ENCODE measurements at regions not wholly inside any gene's neighbourhood (a gene's known extent, or its start where the extent isn't known, plus 50 kb on each side); places are given as distances from the start of the nearest gene placed in this dataset.

- Histone ChIP-seq H4K20me1 (ENCODE audit: insufficient read depth, low read length) (no peaks in the 10 kb centered on the region), H3K9me3 (ENCODE audit: low read length) (no peaks in the 10 kb centered on the region), H3K36me3 (ENCODE audit: insufficient read depth, low read length) (no peaks in the 10 kb centered on the region), H3K9me2 (ENCODE audit: insufficient read depth, low read length) (no peaks in the 10 kb centered on the region), H3K79me2 (ENCODE audit: insufficient read depth, low read depth, low read length) (no peaks in the 10 kb centered on the region), H3K27ac (ENCODE audit: low read depth, low read length, poor library complexity, severe bottlenecking) (no peak overlapping the region), H3K4me2 (ENCODE audit: low read length) (no peak overlapping the region), H2AFZ (ENCODE audit: low read length) (no peak overlapping the region), H3K4me1 (ENCODE audit: insufficient read depth, low read length, poor library complexity, severe bottlenecking) (no peaks in the 10 kb centered on the region), H3K4me3 (ENCODE audit: low read depth, low read length, poor library complexity, severe bottlenecking) (no peak overlapping the region)
- no peak for DNase-seq (ENCODE audit: low spot score)
- ChIA-PET POLR2A (no interaction called here), CTCF (ENCODE audit: unreplicated experiment) (no interaction called here)
- BruUV-seq (replicated peaks): no TSS peak
- no peak for TF ChIP-seq EZH2phosphoT487 (IDR thresholded peaks at IDR 0.05; ENCODE audit: borderline replicate concordance, low read depth, low read length)
- no peak for TF ChIP-seq CTCF (conservative IDR thresholded peaks at IDR 0.05; ENCODE audit: low read length)
- intact Hi-C loops (cut with micrococcal nuclease; ENCODE audit: unreplicated experiment): no loop called here
These were observed 728.7 kb upstream of the EEF2KMT start for GRCh38 chr16:5826332-5826731.

- DNase-seq (ENCODE audit: low spot score): no peak
- no peak overlapping the region for H3K4me2 ChIP-seq (ENCODE audit: low read length)
- H3K27ac ChIP-seq (ENCODE audit: low read depth, low read length, poor library complexity, severe bottlenecking): no peak overlapping the region
- H3K9me3 ChIP-seq (ENCODE audit: low read length): no peaks in the 10 kb centered on the region
- H3K4me3 ChIP-seq (ENCODE audit: low read depth, low read length, poor library complexity, severe bottlenecking): no peak overlapping the region
- ChIA-PET POLR2A (no interaction called here), CTCF (ENCODE audit: unreplicated experiment) (no interaction called here)
- BruUV-seq (replicated peaks): no TSS peak
- TF ChIP-seq CTCF (conservative IDR thresholded peaks at IDR 0.05; ENCODE audit: low read length) (no peak), EZH2phosphoT487 (IDR thresholded peaks at IDR 0.05; ENCODE audit: borderline replicate concordance, low read depth, low read length) (no peak)
- intact Hi-C loops (cut with micrococcal nuclease; ENCODE audit: unreplicated experiment): no loop called here
- H3K36me3 ChIP-seq (ENCODE audit: insufficient read depth, low read length): no peaks in the 10 kb centered on the region
- no peaks in the 10 kb centered on the region for H3K9me2 ChIP-seq (ENCODE audit: insufficient read depth, low read length)
- H4K20me1 ChIP-seq (ENCODE audit: insufficient read depth, low read length): no peaks in the 10 kb centered on the region
- H2AFZ ChIP-seq (ENCODE audit: low read length): no peak overlapping the region
- no peaks in the 10 kb centered on the region for H3K79me2 ChIP-seq (ENCODE audit: insufficient read depth, low read depth, low read length)
- no peaks in the 10 kb centered on the region for H3K4me1 ChIP-seq (ENCODE audit: insufficient read depth, low read length, poor library complexity, severe bottlenecking)
These were observed 722.9 kb upstream of the EEF2KMT start for GRCh38 chr16:5820472-5820871.

DNA sequence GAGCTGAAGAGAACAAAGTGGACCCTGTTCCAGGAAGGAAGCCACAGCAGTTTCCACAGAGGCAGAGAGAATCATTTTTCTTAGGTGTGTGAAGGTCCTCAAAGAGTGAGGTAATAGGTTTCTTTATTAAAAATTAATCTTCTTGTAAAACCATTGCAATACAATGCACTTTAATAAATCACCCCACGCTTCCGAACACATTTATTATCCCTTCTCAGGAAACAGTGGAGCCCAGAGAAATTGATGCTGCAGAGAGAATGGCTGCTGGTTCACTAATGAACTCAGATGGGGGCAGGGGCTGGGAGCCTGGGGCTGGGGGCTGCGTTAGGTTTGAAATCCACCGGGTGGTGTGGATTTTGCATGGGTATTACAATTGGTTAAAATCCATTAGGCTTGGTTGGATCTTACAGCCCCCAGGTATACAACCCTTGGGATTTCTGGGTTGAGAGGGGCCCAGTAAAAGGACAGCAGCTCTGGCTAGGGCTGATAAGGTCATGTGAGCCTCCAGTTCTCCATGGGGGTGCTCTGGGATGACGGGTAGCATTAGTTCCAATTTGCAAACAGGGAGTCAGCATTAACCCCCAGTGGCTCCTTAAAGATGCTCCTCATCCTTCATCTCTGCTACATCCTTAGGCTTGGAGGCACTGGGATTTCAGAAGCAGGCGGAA lies 718.1 kb upstream of the EEF2KMT start:
- CTCF ChIA-PET (ENCODE audit: unreplicated experiment): no interaction called here
- no peak overlapping the region for H3K27ac ChIP-seq (ENCODE audit: low read depth, low read length, poor library complexity, severe bottlenecking)
- no peak for DNase-seq (ENCODE audit: low spot score)

More for the DNA sequence above, 718.1 kb upstream of the EEF2KMT start:
- TF ChIP-seq EZH2phosphoT487 (IDR thresholded peaks at IDR 0.05; ENCODE audit: borderline replicate concordance, low read depth, low read length) (no peak), CTCF (conservative IDR thresholded peaks at IDR 0.05; ENCODE audit: low read length) (no peak)
- POLR2A ChIA-PET: no interaction called here
- no TSS peak for BruUV-seq (replicated peaks)
- Histone ChIP-seq H3K79me2 (ENCODE audit: insufficient read depth, low read depth, low read length) (no peaks in the 10 kb centered on the region), H3K9me3 (ENCODE audit: low read length) (no peaks in the 10 kb centered on the region), H3K36me3 (ENCODE audit: insufficient read depth, low read length) (no peaks in the 10 kb centered on the region), H3K9me2 (ENCODE audit: insufficient read depth, low read length) (no peaks in the 10 kb centered on the region), H3K4me1 (ENCODE audit: insufficient read depth, low read length, poor library complexity, severe bottlenecking) (no peaks in the 10 kb centered on the region), H2AFZ (ENCODE audit: low read length) (no peak overlapping the region), H3K4me2 (ENCODE audit: low read length) (no peak overlapping the region), H4K20me1 (ENCODE audit: insufficient read depth, low read length) (no peaks in the 10 kb centered on the region), H3K4me3 (ENCODE audit: low read depth, low read length, poor library complexity, severe bottlenecking) (no peak overlapping the region)
- intact Hi-C loops (cut with micrococcal nuclease; ENCODE audit: unreplicated experiment): no loop called here
